MCF 10A (cell line): ENCODE measurements at regions not wholly inside any gene's neighbourhood (a gene's known extent, or its start where the extent isn't known, plus 50 kb on each side); places are given as distances from the start of the nearest gene placed in this dataset.

Experiments used
- BruUV-seq: library from RNA; stranded (reverse); fragments of 400-500 nt; replicated peaks from 2 replicates; lab custom pipeline; 2021; lab: Mats Ljungman, UMichigan
- CTCF ChIA-PET: fragments of 300-600 bp; sonication (Branson Sonifier 250); formaldehyde crosslinking; extraction: SDS; loops from one replicate; lab custom pipeline; 2021; ENCODE audit warnings: antibody characterized with exemption, inconsistent platforms; lab: Yijun Ruan, JAX
- POLR2A ChIA-PET: fragments of 300-600, 350-650 bp; sonication (Branson Sonifier 250); formaldehyde crosslinking; extraction: SDS; loops from one replicate; lab custom pipeline; 2020; ENCODE audit warnings: antibody characterized with exemption, inconsistent platforms; lab: Yijun Ruan, JAX
- DNase-seq: peaks from one replicate; pipeline ENCODE4 v3.0.0-alpha.2; 2018; ENCODE audit not compliant: unreplicated experiment
- H3K27ac Mint-ChIP-seq: one replicate; pipeline ENCODE4 v1.8.0; 2022; ENCODE audit warnings: mild to moderate bottlenecking, low read depth, mixed read lengths; ENCODE audit not compliant: unreplicated experiment
- H3K27me3 Mint-ChIP-seq: one replicate; pipeline ENCODE4 v1.8.0; 2022; ENCODE audit warnings: mixed read lengths; ENCODE audit not compliant: insufficient read depth, unreplicated experiment
- H3K36me3 Mint-ChIP-seq: one replicate; pipeline ENCODE4 v1.8.0; 2022; ENCODE audit warnings: mild to moderate bottlenecking, moderate library complexity, mixed read lengths; ENCODE audit not compliant: insufficient read depth, unreplicated experiment
- H3K4me1 Mint-ChIP-seq: one replicate; pipeline ENCODE4 v1.8.0; 2022; ENCODE audit warnings: mixed read lengths; ENCODE audit not compliant: insufficient read depth, unreplicated experiment
- H3K4me3 Mint-ChIP-seq: one replicate; pipeline ENCODE4 v1.8.0; 2022; ENCODE audit warnings: mild to moderate bottlenecking, moderate library complexity, mixed read lengths; ENCODE audit not compliant: unreplicated experiment
- H3K9me3 Mint-ChIP-seq: one replicate; pipeline ENCODE4 v1.8.0; 2022; ENCODE audit warnings: mixed read lengths; ENCODE audit not compliant: unreplicated experiment
- CTCF ChIP-seq: fragments of 200-600 bp; IDR thresholded peaks from one replicate; pipeline ENCODE4 v1.8.0; 2022; ENCODE audit warnings: antibody characterized with exemption, mild to moderate bottlenecking; ENCODE audit not compliant: unreplicated experiment
- intact Hi-C: fragments of 100-400 bp; cut with micrococcal nuclease; formaldehyde crosslinking; loops from 2 replicates; pipeline ENCODE4 v1.14.1; 2022

- no peak for TF ChIP-seq CTCF
- POLR2A ChIA-PET: no interaction called here
- peaks cover 5% of the 10 kb centered on the region for H3K4me1 Mint-ChIP-seq
- no peak overlapping the region for H3K4me3 Mint-ChIP-seq
- CTCF ChIA-PET: interaction anchor here (0.6 to 1.1 kb wide), 2 partner anchors 21 to 311 kb away, joined by 3 to 4 read pairs; no protein-coding TSS in a partner anchor
- H3K9me3 Mint-ChIP-seq: no peaks in the 10 kb centered on the region
- DNase-seq: no peak
- no peaks in the 10 kb centered on the region for H3K36me3 Mint-ChIP-seq
- H3K27ac Mint-ChIP-seq: no peak overlapping the region
- BruUV-seq: no TSS peak
- intact Hi-C loops: no loop called here
- H3K27me3 Mint-ChIP-seq: no peaks in the 10 kb centered on the region
Observed at GRCh38 chr15:38843051-38843501, 278.5 kb upstream of the RASGRP1 start.

- Mint-ChIP-seq H3K27me3 (no peaks in the 10 kb centered on the region), H3K36me3 (no peaks in the 10 kb centered on the region), H3K9me3 (no peaks in the 10 kb centered on the region), H3K27ac (no peak overlapping the region), H3K4me3 (no peak overlapping the region), H3K4me1 (peaks cover 5% of the 10 kb centered on the region)
- no TSS peak for BruUV-seq
- DNase-seq: no peak
- ChIA-PET POLR2A (no interaction called here), CTCF (interaction anchor here (0.6 to 0.7 kb wide), 2 partner anchors 21 to 820 kb away, joined by 3 read pairs; no protein-coding TSS in a partner anchor)
- TF ChIP-seq CTCF: no peak
- intact Hi-C loops: no loop called here
Observed at GRCh38 chr15:38843736-38844590, 279.3 kb upstream of the RASGRP1 start.

GRCh38 chr15:38844736-38845135 lies 280.1 kb upstream of the RASGRP1 start:
- TF ChIP-seq CTCF: no peak
- intact Hi-C loops: no loop called here
- H3K27me3 Mint-ChIP-seq: no peaks in the 10 kb centered on the region
- peaks cover 5% of the 10 kb centered on the region for H3K4me1 Mint-ChIP-seq
- H3K27ac Mint-ChIP-seq: no peak overlapping the region
- no peaks in the 10 kb centered on the region for H3K36me3 Mint-ChIP-seq
- POLR2A ChIA-PET: no interaction called here
- CTCF ChIA-PET: interaction anchor here (0.6 kb wide), 1 partner anchor 139 kb away, joined by 4 read pairs; no protein-coding TSS in a partner anchor
- DNase-seq: no peak
- no peaks in the 10 kb centered on the region for H3K9me3 Mint-ChIP-seq
- no peak overlapping the region for H3K4me3 Mint-ChIP-seq
- BruUV-seq: no TSS peak

GRCh38 chr15:38846346-38846745 lies 281.7 kb upstream of the RASGRP1 start:
- H3K9me3 Mint-ChIP-seq: no peaks in the 10 kb centered on the region
- no TSS peak for BruUV-seq
- TF ChIP-seq CTCF: no peak
- no peak for DNase-seq
- CTCF ChIA-PET: no interaction called here
- POLR2A ChIA-PET: interaction anchor here (0.6 kb wide), 1 partner anchor 164 kb away, joined by 3 read pairs; no protein-coding TSS in a partner anchor
- no peaks in the 10 kb centered on the region for H3K36me3 Mint-ChIP-seq
- no peak overlapping the region for H3K27ac Mint-ChIP-seq
- H3K4me1 Mint-ChIP-seq: no peaks in the 10 kb centered on the region
- intact Hi-C loops: no loop called here
- H3K27me3 Mint-ChIP-seq: no peaks in the 10 kb centered on the region
- no peak overlapping the region for H3K4me3 Mint-ChIP-seq
